ENCODE measurements at regions not wholly inside any gene's neighbourhood (a gene's known extent, or its start where the extent isn't known, plus 50 kb on each side); places are given as distances from the start of the nearest gene placed in this dataset.
A peak's percentile ranks its signal among the peaks of the same experiment; 100 is the strongest.

- no peak overlapping the region for H3K27ac ChIP-seq (replicated peaks)
- DNase-seq = no peak
- peaks cover 15% of the 10 kb centered on the region for H3K4me1 ChIP-seq
- TF ChIP-seq, protein P1, sequence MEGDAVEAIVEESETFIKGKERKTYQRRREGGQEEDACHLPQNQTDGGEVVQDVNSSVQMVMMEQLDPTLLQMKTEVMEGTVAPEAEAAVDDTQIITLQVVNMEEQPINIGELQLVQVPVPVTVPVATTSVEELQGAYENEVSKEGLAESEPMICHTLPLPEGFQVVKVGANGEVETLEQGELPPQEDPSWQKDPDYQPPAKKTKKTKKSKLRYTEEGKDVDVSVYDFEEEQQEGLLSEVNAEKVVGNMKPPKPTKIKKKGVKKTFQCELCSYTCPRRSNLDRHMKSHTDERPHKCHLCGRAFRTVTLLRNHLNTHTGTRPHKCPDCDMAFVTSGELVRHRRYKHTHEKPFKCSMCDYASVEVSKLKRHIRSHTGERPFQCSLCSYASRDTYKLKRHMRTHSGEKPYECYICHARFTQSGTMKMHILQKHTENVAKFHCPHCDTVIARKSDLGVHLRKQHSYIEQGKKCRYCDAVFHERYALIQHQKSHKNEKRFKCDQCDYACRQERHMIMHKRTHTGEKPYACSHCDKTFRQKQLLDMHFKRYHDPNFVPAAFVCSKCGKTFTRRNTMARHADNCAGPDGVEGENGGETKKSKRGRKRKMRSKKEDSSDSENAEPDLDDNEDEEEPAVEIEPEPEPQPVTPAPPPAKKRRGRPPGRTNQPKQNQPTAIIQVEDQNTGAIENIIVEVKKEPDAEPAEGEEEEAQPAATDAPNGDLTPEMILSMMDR (IDR thresholded peaks at IDR 0.05; ENCODE audit: borderline replicate concordance) = no peak
- intact Hi-C loops (cut with micrococcal nuclease) = no loop called here
- no peaks in the 10 kb centered on the region for H3K9me3 ChIP-seq (replicated peaks)
- no peaks in the 10 kb centered on the region for H3K36me3 ChIP-seq
- no peaks in the 10 kb centered on the region for H3K27me3 ChIP-seq (ENCODE audit: low read depth)
- no peak overlapping the region for H3K4me3 ChIP-seq
These were observed 174.3 kb downstream of the TTLL2 start for GRCh38 chr6:167499161-167499660.

GRCh38 chr6:167500961-167501360 lies 176.1 kb downstream of the TTLL2 start:
- H3K27ac ChIP-seq (replicated peaks) = no peak overlapping the region
- no peaks in the 10 kb centered on the region for H3K36me3 ChIP-seq
- intact Hi-C loops (cut with micrococcal nuclease) = no loop called here
- TF ChIP-seq, protein P1 (IDR thresholded peaks at IDR 0.05; ENCODE audit: borderline replicate concordance) = no peak
- no peaks in the 10 kb centered on the region for H3K27me3 ChIP-seq (ENCODE audit: low read depth)
- no peaks in the 10 kb centered on the region for H3K9me3 ChIP-seq (replicated peaks)
- no peak for DNase-seq
- peaks cover 21% of the 10 kb centered on the region for H3K4me1 ChIP-seq
- H3K4me3 ChIP-seq = no peak overlapping the region

DNA sequence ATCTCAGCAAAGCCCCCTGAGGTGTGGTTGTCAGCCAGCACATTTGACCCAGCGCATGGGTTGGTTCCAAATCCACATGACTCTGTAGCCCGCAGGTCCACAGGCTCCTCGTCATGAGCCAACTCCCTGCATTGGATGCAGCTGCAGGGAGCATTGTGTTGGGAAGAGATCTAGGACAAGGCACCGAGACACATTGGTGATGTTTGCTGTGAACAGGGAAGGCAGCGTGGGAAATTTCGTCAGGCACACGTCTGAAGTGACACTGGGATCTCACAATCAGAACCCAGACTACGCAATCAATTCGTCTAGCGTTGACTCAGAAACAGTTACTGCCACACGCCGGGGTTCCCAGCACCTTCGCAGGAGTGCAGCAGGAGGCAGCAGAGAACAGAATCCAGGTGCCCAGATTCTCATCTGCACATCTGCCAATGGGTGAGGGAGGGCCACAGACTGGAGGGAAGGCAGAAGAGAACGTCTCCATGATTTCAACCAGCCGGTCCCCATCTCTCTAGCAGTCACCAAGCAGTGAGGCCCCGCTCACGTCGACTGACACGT lies 177.0 kb downstream of the TTLL2 start:
- DNase-seq = no peak
- no peak overlapping the region for H3K27ac ChIP-seq (replicated peaks)
- peaks cover 17% of the 10 kb centered on the region for H3K4me1 ChIP-seq
- TF ChIP-seq, protein P1 (IDR thresholded peaks at IDR 0.05; ENCODE audit: borderline replicate concordance) = peak; percentile 33
- no peaks in the 10 kb centered on the region for H3K36me3 ChIP-seq
- no peaks in the 10 kb centered on the region for H3K9me3 ChIP-seq (replicated peaks)
- H3K4me3 ChIP-seq = no peak overlapping the region
- intact Hi-C loops (cut with micrococcal nuclease) = no loop called here
- no peaks in the 10 kb centered on the region for H3K27me3 ChIP-seq (ENCODE audit: low read depth)

GRCh38 chr6:167502471-167502870 lies 177.6 kb downstream of the TTLL2 start:
- intact Hi-C loops (cut with micrococcal nuclease) = no loop called here
- H3K27me3 ChIP-seq (ENCODE audit: low read depth) = no peaks in the 10 kb centered on the region
- no peak overlapping the region for H3K4me3 ChIP-seq
- H3K36me3 ChIP-seq = no peaks in the 10 kb centered on the region
- H3K27ac ChIP-seq (replicated peaks) = no peak overlapping the region
- TF ChIP-seq, protein P1 (IDR thresholded peaks at IDR 0.05; ENCODE audit: borderline replicate concordance) = no peak
- no peaks in the 10 kb centered on the region for H3K9me3 ChIP-seq (replicated peaks)
- H3K4me1 ChIP-seq = peaks cover 17% of the 10 kb centered on the region
- no peak for DNase-seq

GRCh38 chr6:167504385-167504961 lies 179.6 kb downstream of the TTLL2 start:
- intact Hi-C loops (cut with micrococcal nuclease) = no loop called here
- peaks cover 17% of the 10 kb centered on the region for H3K4me1 ChIP-seq
- H3K9me3 ChIP-seq (replicated peaks) = no peaks in the 10 kb centered on the region
- no peaks in the 10 kb centered on the region for H3K36me3 ChIP-seq
- peaks cover 3% of the 10 kb centered on the region for H3K27me3 ChIP-seq (ENCODE audit: low read depth)
- H3K4me3 ChIP-seq = no peak overlapping the region
- TF ChIP-seq, protein P1 (IDR thresholded peaks at IDR 0.05; ENCODE audit: borderline replicate concordance) = no peak
- no peak for DNase-seq
- no peak overlapping the region for H3K27ac ChIP-seq (replicated peaks)

Measured in left ventricle myocardium inferior (tissue), 1 donor.